ENCODE measurements at regions not wholly inside any gene's neighbourhood (a gene's known extent, or its start where the extent isn't known, plus 50 kb on each side); places are given as distances from the start of the nearest gene placed in this dataset.
A peak's percentile ranks its signal among the peaks of the same experiment; 100 is the strongest.
"Not testable (repeated sequence)": the region's sequence is repeated elsewhere in the genome, so short reads cannot be mapped to it uniquely, and the experiment has no call there.

DNA sequence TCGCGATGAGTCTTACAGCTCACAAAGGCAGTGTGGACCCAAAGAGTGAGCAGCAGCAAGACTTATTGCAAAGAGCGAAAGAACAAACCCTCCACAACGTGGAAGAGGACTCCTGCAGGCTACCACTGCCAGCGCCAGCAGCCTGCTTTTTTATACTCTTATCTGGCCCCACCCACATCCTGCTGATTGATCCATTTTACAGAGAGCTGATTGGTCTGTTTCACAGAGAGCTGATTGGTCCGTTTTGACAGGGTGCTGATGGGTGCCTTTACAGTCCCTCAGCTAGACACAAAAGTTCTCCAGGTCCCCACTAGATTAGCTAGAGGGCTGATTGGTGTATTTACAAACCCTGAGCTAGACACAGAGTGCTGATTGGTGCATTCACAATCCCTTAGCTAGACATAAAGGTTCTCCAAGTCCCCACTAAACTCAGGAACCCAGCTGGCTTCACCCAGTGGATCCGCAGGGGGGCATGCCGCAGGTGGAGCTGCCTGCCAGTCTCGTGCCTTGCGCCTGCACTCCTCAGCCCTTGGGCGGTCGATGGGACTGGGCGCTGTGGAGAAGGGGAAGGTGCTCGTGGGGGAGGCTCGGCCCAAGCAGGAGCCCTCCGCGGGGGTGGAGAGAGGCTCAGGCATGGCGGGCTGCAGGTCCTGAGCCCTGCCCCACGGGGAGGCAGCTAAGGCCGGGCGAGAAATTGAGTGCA, 75.7 kb downstream of the QDPR start:
- DNase-seq (ENCODE audit: low spot score) = not testable (repeated sequence)

DNA sequence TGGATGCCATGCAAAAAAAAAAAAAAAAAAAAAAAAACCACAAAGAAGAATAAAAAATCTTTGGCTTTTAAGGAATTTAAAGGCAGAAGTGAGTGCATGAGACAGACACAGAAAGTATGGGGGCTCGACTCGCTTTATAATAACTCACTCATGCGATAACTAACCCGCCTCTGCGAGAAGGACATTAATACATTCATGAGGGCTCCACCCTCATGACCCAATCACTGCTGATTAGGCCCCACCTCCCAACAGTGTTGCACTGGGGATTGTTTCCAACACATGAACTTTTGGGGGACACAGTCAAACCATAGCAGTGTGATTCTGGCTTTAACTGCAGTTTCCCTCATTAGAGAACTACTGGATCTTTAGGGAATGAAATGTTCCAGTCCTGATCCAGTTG, 78.1 kb downstream of the QDPR start:
- no peak for DNase-seq (ENCODE audit: low spot score)

DNA sequence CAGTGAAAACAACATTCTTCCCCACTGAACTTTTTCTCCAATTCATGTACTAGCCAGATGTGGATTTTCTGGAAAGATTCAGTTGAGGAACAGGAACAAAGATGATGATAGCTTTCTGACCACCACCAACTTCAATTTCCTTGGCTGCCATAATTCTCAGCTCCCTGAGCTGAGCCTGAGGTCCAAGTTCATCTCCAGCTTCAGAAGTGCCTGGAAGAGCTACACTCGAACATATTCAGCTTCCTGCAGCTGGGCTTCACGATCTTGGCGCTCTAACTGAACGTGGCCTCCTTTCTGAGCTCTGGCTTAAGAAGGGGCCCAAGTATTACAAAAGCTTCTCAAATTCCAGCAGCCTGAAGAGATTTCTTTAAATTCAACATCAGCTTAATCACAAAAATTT, 83.9 kb downstream of the QDPR start:
- no peak for DNase-seq (ENCODE audit: low spot score)

- peak; percentile 7 for DNase-seq (ENCODE audit: low spot score)
Observed at GRCh38 chr4:17426222-17426621, 85.7 kb downstream of the QDPR start.

DNA sequence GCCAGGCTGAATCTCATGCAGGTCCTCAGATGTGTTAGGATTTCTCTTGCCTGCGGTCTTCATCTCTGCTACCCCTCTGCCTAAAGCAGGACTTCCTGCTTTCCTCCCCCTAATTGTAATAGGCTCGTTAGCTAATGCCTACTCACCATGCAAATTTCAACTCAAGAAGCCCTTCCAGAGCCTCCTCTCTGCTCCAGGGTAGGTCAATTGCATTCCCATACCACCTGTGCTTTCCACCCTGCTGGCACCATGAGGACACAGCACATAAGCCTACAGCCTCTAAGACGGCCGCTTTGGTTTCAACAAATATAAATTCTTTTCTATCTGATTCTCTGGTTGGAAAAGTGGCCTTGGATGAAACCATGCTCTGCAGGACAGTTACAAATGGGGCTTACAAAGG, 93.9 kb downstream of the QDPR start:
- no peak for DNase-seq (ENCODE audit: low spot score)

GRCh38 chr4:17414392-17414791, 97.5 kb downstream of the QDPR start:
- no peak for DNase-seq (ENCODE audit: low spot score)

DNA sequence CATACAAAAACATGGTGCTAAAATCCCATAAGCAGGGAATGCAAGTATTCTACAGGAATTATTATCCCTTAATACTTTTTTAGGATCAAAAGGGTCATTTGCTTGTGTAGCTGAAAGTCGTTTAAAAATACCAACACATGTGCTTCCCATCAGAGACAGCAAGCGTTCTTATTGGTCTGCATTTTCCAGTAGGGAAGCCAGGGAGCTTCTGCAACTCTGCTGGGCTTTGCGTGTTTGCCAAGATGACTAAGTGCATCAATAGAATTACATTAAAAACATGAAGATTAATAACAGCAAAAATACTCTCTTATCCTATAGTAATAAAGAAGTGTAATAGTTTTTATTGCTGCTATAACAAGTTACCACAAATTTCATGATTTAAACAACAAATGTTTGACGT, 111.2 kb downstream of the QDPR start:
- DNase-seq (ENCODE audit: low spot score) = no peak

GRCh38 chr4:17398805-17399204, 113.1 kb downstream of the QDPR start:
- DNase-seq (ENCODE audit: low spot score) = no peak

DNA sequence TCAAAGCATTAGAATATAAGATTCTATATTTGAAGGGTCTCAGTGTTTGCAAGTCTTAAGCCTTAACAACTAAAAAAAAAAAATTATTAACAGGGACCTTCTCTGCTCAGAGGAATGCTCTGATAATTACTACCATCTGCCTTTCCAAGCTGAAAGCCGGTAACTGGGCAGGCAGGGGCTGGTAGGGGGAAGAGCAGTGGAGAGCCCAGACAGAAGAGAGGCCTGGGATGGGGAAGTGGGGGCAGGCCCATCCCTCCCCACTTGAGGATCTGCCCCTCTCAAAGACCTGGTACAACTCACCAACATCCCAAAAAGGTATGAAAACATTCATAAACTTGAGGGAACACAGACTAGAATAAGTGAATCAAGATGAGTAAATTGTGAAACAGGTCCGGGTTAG, 113.9 kb downstream of the QDPR start:
- DNase-seq (ENCODE audit: low spot score) = no peak

DNA sequence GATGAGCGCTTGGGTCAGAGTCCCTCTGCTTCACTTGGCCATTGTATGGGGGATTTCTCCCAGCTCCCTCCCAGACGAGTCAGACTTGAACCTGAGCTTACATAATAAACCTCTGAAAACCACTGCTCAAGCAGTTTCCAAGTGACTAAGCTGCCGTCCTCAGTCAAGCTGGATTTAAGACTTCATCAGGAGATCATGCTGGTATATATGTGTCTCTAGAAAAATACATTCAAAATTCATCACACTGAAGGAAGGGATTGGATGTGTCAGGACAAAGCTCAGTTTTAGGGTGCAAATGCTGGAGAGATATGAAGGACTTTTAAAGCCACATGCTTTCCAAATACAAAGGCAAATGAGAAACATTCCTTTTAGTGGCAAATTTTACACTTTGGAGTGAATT, 114.3 kb downstream of the QDPR start:
- no peak for DNase-seq (ENCODE audit: low spot score)

DNA sequence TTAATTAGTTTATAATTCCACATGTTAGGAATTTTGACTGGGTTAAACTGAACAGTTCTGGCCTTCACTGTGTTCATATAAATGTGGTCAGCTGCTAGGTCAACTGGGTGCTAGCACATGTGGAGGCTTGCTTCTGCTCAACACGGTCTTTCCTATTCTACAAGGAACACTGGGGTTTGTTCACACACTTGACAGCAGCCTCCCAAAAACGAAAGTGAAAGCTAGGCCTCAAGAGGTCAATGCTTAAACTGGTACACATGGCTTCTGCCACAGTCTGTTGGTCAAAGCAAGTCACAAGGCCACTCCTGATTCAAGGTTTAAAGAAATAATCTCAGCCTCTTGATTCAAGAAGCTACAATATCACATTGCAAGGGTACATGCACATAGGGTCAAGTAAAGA, 126.5 kb downstream of the QDPR start:
- DNase-seq (ENCODE audit: low spot score) = peak; percentile 41

GRCh38 chr4:17380347-17380746, 131.5 kb downstream of the QDPR start:
- no peak for DNase-seq (ENCODE audit: low spot score)

DNA sequence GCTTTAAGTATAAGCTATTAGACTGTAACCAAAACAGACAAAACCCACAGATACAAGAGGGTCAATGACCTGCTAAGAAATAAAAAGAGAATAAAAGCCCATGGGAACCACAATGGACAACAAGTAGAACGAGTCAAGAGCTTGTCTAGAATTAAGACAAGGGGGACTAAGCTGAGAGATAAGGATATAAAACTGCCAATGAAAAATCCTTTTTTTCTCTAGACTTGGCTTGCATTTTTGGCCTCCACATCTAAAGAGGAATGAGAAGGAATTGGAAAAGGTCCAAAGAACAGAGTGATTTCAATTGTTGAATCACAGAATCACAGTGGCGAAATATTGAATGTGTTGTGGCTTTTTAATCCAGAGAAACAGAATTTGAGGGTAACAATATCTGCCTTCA, 135.7 kb downstream of the QDPR start:
- DNase-seq (ENCODE audit: low spot score) = no peak

- no peak for DNase-seq (ENCODE audit: low spot score)
Observed at GRCh38 chr4:17373666-17374065, 138.2 kb downstream of the QDPR start.

DNA sequence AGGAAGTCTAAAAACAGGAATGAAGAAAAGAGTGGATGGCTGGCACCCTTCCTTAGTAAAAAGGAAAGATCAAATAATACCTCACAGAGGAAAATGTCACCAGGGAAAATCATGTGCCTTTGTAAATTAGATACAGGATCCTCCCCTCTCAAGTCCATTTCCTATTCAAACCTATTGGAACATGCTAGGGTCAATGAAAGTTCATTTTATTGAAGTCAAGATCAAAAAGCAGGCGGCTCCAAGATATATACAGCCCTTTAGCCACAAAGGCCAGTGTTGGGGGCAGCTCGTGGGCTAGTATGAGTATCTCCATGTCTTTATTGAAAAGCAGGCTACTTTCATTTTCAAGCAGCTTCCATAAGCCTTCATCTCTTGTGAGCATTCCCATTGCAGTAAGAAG, 141.1 kb downstream of the QDPR start:
- DNase-seq (ENCODE audit: low spot score) = no peak

DNA sequence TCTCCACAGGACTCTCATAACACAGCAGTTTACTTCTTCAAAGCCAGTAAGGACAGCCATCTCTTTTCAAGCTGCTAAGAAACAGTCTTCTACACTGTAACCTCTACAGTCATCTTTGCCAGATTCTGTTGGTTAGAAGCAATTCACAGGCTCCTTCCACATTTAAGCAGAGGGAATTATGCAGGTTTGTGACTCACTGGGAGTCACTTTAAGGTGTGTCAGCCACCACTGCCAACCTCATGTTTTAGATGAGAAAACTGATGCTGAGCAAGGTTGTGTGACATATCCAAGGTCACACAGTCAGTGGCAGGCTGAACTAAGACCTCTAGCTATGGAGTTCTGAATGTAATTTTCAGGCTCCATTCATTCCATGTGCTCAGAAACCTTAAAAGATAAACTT, 143.5 kb downstream of the QDPR start:
- no peak for DNase-seq (ENCODE audit: low spot score)

DNA sequence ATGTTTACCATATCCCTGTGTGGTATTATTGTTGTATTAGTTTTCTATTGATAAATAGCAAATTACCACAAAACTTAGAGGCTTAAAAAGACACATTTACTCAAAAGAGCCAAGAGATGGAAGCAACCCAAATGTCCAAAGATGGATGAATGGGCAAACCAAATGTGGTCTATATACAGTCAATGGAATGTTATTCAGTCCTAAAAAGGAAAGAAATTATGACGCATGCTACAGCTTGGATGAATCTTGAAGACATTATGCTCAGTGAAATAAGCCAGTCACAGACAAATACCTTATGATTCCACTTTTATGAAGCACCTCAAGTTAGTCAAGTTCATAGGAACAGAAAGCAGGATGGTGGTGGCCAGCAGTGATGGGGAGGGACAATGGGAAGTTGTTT, 144.7 kb downstream of the QDPR start:
- no peak for DNase-seq (ENCODE audit: low spot score)

DNA sequence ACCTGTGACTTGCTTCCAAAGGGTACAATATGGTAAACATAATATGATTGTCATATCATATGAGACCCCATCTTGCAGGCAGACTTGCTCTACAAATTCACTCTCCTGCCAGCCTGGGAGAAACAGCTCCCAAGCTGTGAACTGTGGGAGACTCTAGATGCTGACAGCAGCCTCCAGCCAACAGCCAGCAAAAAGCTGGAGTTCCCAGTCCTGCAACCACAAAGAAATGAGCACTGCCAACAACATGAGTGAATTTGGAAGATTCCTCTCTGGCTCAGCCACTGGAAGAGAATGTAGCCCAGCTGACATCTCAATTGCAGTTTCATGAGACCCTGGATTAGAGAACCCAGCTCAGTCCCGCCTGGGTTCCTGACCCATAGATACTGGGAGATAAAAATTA, 145.4 kb downstream of the QDPR start:
- DNase-seq (ENCODE audit: low spot score) = no peak

DNA sequence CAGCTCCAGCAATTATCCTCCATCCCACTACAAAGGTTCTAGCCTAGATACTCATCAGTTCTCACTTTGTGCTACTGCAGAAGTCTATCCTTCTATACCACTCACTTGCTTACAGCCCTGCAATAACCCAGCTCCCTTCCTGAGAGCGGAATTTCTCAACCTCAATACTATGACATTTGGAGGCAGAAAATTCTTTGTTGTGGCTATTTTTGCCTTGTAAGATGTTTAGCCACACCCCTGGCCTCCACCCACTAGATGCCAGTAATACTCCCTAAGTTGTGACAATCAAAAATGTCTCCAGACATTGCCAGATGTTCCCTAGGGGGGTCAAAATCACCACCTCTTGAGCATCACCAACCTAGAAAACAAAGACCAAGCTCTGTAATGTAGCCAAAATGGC, 149.5 kb downstream of the QDPR start:
- no peak for DNase-seq (ENCODE audit: low spot score)

DNA sequence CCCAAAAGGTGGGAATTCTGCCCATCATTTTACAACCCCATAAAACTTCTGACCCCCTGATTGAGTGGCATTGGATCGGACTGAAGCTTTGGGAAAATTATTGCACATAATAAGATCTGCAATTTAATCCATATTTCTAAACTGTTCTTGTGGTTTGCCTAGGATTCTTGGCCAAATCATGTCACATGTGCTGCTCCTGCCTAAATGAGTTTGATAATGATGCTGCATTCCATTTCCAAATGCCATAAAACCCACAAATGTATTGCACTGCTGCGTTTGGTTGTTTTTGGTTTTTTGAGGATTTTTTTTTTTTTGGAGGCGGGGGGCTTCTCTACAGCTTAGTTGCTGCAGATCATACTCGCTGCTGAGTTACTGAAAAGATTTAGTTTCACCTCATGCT, 153.6 kb downstream of the QDPR start:
- DNase-seq (ENCODE audit: low spot score) = no peak

DNA sequence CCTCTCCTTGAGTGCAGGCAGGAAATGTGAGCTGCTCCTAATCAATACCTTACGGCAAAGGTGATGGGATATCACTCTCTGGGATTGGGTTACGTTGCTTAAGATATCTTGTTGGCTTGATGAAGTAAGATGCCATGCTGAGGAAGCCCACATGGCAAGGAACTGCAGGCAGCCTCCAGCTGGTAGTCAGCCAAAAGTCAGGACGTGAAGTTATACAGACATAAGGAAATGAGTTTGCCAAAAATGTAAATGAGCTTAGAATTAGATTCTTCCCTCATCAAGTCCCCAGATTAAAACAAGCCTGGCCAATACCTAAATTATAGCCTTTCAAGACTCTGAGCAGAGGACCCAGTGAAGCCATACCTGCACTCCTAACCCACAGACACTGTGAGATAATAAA, 155.0 kb downstream of the QDPR start:
- peak; percentile 14 for DNase-seq (ENCODE audit: low spot score)

DNA sequence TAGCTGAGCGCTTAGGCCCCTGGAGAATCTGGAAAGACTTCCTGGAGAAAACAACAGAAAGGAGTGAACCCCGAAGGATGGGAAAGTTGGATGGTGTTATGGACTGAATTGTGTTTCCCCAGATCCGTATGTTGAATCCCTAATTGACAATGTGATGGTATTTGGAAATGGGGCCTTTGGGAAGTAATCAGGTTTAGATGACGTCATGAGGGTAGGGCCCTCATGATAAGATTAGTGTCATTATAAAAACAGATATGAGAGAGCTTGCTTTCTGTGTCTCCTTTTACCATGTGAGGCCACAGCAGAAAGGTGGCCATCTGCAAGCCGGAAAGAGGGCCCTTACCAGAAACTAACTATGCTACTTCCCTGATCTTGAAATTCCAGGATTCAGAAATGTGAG, 159.5 kb downstream of the QDPR start:
- no peak for DNase-seq (ENCODE audit: low spot score)

- DNase-seq (ENCODE audit: low spot score) = peak; percentile 20
Observed at GRCh38 chr4:17347445-17347844, 164.4 kb downstream of the QDPR start.

GRCh38 chr4:17339376-17339775, 172.5 kb downstream of the QDPR start:
- no peak for DNase-seq (ENCODE audit: low spot score)

- DNase-seq (ENCODE audit: low spot score) = no peak
Observed at GRCh38 chr4:17336986-17337385, 174.9 kb downstream of the QDPR start.
